ENCODE measurements at regions not wholly inside any gene's neighbourhood (a gene's known extent, or its start where the extent isn't known, plus 50 kb on each side); places are given as distances from the start of the nearest gene placed in this dataset.

DNA sequence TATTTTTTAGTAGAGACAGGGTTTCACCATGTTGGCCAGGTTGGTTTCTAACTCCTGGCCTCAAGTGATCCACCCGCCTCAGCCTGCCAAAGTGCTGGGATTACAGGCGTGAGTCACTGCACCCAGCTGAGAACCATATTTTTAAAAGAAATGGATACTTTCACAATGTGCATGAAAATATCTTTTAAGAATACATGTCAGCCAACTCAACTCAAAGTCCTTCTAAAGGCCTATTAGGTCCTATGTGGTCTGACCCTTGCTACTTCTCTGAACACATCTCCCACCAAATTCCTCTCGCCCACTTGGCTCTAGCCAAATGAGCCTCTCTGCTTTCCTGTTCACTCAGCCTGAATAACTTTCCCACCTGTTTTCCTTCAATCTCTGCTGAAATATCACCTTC is 119.6 kb downstream of the MTX2 start:
- no peak for DNase-seq (ENCODE audit: low spot score)
- H3K27me3 Mint-ChIP-seq (ENCODE audit: low read depth): peaks cover 6% of the 10 kb centered on the region
- no peaks in the 10 kb centered on the region for H3K36me3 Mint-ChIP-seq (ENCODE audit: low read depth)
- intact Hi-C loops (cut with micrococcal nuclease): no loop called here
- H3K4me1 Mint-ChIP-seq (ENCODE audit: low read depth): no peaks in the 10 kb centered on the region
- H3K4me3 Mint-ChIP-seq (ENCODE audit: low read depth): no peak overlapping the region
- H3K27ac Mint-ChIP-seq: no peak overlapping the region
- H3K9me3 Mint-ChIP-seq: no peaks in the 10 kb centered on the region

DNA sequence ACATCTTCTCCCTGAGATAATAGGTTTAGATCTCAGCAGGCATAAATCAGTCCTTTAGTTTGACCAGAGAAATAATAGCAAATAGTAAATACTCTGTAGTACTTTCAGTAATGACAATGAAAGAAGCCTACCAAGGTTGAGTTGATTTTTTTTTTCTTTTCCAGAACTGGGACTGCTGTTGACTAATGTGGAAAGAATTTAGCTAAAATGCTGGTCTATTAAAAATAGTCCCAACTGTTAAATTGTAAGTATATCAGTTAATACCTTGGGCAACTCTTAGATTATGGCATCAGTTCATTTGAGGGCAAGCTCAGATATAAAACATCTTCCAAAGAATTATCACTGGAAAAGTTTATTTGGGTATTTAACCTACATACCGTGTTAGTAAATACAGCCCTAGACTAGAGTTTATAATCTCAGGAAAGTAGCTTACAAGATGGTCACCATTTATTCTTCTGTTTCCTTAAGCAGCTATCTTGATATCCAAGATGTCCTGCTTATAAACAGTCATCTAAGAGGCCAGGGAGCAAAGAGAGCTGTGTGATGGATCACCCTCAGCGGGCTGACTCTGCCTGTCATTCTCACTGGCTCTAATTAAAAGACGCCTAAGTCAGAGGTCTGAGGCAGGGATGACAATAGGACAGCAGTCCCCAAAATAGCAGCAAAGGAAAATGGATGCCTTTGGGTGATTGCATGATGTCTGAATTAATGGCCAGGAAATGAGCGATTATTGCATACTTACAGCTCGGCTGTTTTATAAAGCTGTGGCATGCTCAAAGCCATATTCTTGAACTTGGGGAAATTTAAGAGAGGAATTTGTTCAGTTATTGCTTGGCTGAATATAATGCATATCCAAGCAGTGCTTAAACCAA is 121.3 kb downstream of the MTX2 start:
- no peaks in the 10 kb centered on the region for H3K36me3 Mint-ChIP-seq (ENCODE audit: low read depth)
- intact Hi-C loops (cut with micrococcal nuclease): no loop called here
- H3K4me3 Mint-ChIP-seq (ENCODE audit: low read depth): no peak overlapping the region
- DNase-seq (ENCODE audit: low spot score): no peak
- H3K27me3 Mint-ChIP-seq (ENCODE audit: low read depth): peaks cover 4% of the 10 kb centered on the region
- no peaks in the 10 kb centered on the region for H3K9me3 Mint-ChIP-seq
- no peaks in the 10 kb centered on the region for H3K4me1 Mint-ChIP-seq (ENCODE audit: low read depth)
- no peak overlapping the region for H3K27ac Mint-ChIP-seq

DNA sequence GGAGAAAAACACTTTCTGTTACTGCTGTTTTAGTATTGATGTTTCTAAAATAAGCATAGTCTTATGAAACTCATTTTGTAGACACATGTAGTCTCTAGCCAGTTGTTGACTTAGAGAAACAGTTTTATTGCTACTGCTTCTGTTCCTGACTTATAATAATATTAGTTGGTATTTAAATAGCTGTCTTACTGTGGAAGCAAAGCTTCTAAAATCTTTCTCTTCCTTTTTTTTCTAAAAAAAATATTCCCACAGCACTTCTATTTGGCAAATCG is 121.8 kb downstream of the MTX2 start:
- H3K36me3 Mint-ChIP-seq (ENCODE audit: low read depth): no peaks in the 10 kb centered on the region
- H3K4me3 Mint-ChIP-seq (ENCODE audit: low read depth): no peak overlapping the region
- DNase-seq (ENCODE audit: low spot score): no peak
- H3K4me1 Mint-ChIP-seq (ENCODE audit: low read depth): no peaks in the 10 kb centered on the region
- intact Hi-C loops (cut with micrococcal nuclease): no loop called here
- peaks cover 4% of the 10 kb centered on the region for H3K27me3 Mint-ChIP-seq (ENCODE audit: low read depth)
- no peak overlapping the region for H3K27ac Mint-ChIP-seq
- H3K9me3 Mint-ChIP-seq: no peaks in the 10 kb centered on the region

DNA sequence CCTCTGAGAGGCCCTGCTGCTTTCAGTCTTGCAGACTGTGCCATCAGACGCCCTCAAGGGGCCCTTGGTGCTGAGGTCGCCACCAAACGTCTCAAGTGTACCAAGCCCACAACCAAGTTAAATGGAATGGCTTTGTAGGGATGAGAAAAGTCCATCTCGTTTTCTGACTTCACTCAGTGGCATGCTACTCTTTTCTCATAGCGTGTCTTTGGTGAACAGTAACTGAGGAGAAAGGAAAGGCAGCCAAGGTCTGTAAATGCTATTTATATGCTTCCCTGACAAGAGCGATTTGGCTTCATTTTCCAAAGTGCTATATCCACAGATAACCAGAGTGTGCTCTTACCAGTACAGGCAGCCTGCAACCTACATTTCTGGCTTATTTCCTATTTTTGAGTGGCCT is 123.0 kb downstream of the MTX2 start:
- Mint-ChIP-seq H3K4me1 (ENCODE audit: low read depth) (no peaks in the 10 kb centered on the region), H3K27me3 (ENCODE audit: low read depth) (peaks cover 4% of the 10 kb centered on the region), H3K4me3 (ENCODE audit: low read depth) (no peak overlapping the region), H3K27ac (no peak overlapping the region), H3K36me3 (ENCODE audit: low read depth) (no peaks in the 10 kb centered on the region), H3K9me3 (no peaks in the 10 kb centered on the region)
- intact Hi-C loops (cut with micrococcal nuclease): no loop called here
- no peak for DNase-seq (ENCODE audit: low spot score)

DNA sequence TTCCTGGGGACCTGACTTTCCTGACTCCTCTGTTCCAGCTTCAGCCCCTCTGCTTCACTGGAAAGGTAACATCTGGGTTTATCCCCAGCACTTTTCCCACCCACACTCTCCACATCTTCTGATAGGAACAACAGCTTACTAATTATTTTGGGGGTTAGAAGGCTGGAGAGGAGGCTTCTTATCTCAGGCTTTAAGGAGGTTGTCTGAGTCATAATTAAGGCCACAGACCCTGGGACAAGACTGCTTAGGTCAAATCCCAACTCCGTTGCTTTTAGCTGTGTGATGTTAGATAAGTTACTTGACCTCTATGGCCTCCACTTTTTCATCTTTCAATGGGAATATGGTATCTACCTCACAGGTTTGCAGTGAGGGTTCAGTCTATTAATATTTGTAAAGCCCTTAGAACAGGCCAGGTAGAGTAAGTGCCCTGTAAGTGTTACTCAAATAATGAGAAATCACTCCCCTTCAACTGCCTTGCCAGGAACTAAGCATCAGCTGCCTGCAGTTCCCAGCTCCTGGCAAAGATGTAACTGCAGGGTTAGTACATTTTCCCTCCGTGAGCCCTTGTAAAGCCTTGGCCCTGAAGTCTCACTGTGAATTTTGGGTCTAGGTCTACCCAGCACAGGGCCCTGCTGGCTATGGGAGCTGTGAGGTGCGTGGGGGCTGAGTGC is 123.6 kb downstream of the MTX2 start:
- Mint-ChIP-seq H3K4me1 (ENCODE audit: low read depth) (no peaks in the 10 kb centered on the region), H3K27ac (no peak overlapping the region), H3K9me3 (no peaks in the 10 kb centered on the region), H3K4me3 (ENCODE audit: low read depth) (no peak overlapping the region), H3K27me3 (ENCODE audit: low read depth) (peaks cover 4% of the 10 kb centered on the region), H3K36me3 (ENCODE audit: low read depth) (no peaks in the 10 kb centered on the region)
- no peak for DNase-seq (ENCODE audit: low spot score)
- intact Hi-C loops (cut with micrococcal nuclease): no loop called here

DNA sequence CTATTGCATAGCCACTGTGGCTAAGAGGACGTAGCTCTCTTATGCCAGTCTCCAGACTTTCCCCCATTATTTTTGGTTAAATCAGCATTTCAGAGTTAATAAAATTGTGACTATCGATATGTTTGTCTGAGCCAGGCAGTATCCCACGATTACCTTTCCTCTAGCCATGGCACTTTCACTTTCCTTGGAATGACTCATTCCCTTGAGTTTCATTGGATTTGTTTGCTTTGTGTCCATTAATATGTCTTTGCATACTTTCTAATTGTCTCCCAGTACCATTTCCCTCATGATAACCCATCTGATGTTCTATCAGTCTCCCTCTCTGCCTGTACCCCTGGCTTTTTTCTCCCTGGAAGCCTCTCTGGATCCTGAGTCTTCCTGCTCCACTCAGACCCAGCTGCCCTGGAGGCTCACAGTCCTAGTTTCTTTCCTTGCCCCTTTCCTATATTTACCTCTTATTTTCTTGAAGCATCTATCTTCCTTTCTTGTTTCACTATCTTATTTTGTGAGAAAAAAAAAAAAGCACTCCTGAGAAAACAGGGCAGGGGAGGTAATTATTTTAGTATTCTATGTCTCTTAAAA is 126.1 kb downstream of the MTX2 start:
- intact Hi-C loops (cut with micrococcal nuclease): no loop called here
- Mint-ChIP-seq H3K27ac (no peak overlapping the region), H3K9me3 (no peaks in the 10 kb centered on the region), H3K4me3 (ENCODE audit: low read depth) (no peak overlapping the region), H3K27me3 (ENCODE audit: low read depth) (peaks cover 5% of the 10 kb centered on the region), H3K4me1 (ENCODE audit: low read depth) (no peaks in the 10 kb centered on the region), H3K36me3 (ENCODE audit: low read depth) (no peaks in the 10 kb centered on the region)
- DNase-seq (ENCODE audit: low spot score): no peak

DNA sequence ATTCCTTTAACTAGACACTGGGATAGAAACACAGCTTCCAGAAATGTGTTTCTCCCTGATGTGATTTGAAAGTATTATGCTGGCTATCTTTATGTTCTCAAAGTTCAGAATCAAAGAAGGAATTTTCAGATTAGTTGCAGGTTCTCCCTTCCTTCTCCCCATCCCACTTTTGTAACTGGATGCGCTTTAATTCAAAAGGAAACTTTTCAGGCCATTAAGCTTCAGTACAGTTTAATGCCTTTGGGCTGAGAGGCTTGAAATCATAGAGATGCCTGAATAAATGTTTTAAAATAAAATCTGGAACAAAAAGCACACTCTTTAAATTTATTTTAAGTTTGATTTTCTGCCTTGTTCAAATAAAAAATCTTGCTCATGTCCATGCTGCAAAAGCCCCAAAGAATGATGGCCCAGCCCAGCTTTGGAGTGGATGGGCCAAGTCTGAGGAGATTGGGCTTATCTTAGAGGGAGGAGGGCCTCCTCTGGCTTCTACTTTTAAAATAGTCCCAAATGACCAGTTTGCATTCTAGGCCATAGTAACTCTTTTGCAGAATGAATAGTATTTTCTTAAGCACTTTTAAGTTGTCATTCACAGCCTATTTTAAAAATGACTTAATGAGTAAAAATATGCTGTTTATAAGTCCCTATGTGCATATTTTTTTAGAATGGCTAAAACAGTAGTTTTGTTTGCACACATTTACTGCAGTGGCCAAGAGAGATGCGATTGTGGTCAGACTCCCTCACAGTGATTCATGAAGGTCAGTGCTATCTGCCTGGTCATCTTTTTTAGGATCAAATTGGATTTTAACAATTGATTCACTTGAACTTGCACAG is 129.2 kb downstream of the MTX2 start:
- intact Hi-C loops (cut with micrococcal nuclease): no loop called here
- H3K36me3 Mint-ChIP-seq (ENCODE audit: low read depth): no peaks in the 10 kb centered on the region
- no peak for DNase-seq (ENCODE audit: low spot score)

DNA sequence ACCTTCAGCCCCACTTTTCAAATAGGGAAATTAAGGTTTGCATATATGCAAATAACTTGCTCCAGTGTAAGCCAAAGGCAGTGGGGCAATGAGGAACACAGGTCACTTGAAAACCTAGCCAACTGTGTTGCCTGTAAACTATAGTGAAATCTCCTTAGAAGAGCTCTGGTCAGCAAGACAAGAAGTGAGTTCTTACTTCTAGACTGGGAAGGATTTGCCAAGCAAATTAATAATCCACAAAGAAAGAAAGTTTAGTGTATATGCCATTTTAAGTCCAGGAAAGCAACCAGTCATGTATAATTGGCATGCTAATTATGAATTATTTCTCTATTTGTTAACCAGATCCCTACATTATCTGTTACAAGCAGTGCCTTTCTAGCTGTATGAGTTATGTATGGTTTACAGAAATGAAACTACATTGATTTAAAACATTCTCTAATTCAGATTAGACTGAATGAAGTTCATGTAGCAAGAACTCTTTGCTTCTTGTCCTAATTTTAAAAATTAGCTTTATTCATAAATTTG is 129.9 kb downstream of the MTX2 start:
- Mint-ChIP-seq H3K27me3 (ENCODE audit: low read depth) (peaks cover 20% of the 10 kb centered on the region), H3K4me1 (ENCODE audit: low read depth) (no peaks in the 10 kb centered on the region), H3K4me3 (ENCODE audit: low read depth) (no peak overlapping the region), H3K36me3 (ENCODE audit: low read depth) (no peaks in the 10 kb centered on the region), H3K27ac (no peak overlapping the region), H3K9me3 (no peaks in the 10 kb centered on the region)
- DNase-seq (ENCODE audit: low spot score): no peak
- intact Hi-C loops (cut with micrococcal nuclease): no loop called here

More for the DNA sequence above, 129.2 kb downstream of the MTX2 start:
- Mint-ChIP-seq H3K27me3 (ENCODE audit: low read depth) (peaks cover 20% of the 10 kb centered on the region), H3K4me1 (ENCODE audit: low read depth) (no peaks in the 10 kb centered on the region), H3K4me3 (ENCODE audit: low read depth) (no peak overlapping the region), H3K27ac (no peak overlapping the region), H3K9me3 (no peaks in the 10 kb centered on the region)

DNA sequence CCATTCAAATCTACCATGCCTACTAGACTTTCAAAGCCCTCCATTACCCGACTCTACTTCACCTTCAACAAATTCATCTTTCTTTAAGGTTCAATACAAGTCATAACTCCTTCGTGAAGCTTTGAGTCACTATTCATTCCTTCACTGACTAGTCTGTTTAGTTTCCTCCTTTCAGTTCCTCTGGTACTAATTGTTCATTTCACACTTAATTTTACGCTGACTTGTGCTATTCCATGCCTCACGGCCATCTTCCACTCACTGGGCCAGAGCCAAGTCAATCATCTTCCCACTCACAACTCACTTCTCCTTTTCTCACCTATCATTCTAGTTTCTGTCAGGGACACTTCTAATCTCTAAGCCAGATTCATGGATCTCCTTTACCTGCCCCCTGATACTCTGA is 136.2 kb downstream of the MTX2 start:
- Mint-ChIP-seq H3K27me3 (ENCODE audit: low read depth) (peaks cover 32% of the 10 kb centered on the region), H3K9me3 (no peaks in the 10 kb centered on the region), H3K4me1 (ENCODE audit: low read depth) (no peaks in the 10 kb centered on the region), H3K36me3 (ENCODE audit: low read depth) (no peaks in the 10 kb centered on the region), H3K4me3 (ENCODE audit: low read depth) (no peak overlapping the region), H3K27ac (no peak overlapping the region)
- no peak for DNase-seq (ENCODE audit: low spot score)
- intact Hi-C loops (cut with micrococcal nuclease): no loop called here

DNA sequence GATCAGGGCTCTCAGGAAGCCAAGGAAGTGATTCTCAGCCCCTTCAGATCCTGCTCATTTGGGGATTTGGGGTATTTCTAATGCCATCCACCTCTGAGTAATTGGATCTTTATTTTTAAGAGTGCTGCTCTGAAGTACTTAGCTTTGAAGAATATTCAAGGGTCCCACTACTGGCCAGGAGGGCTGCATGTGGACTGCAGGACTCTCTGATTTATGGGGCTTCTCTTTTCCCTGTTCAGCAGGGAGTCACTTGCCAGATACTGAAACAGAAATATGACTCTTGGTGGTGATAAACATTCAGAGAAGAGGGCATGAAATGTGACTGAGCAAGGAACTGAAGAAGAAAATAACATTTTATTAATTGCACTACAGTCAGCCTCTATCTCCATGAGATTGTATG is 138.5 kb downstream of the MTX2 start:
- intact Hi-C loops (cut with micrococcal nuclease): no loop called here
- Mint-ChIP-seq H3K9me3 (no peaks in the 10 kb centered on the region), H3K27me3 (ENCODE audit: low read depth) (peaks cover 25% of the 10 kb centered on the region), H3K27ac (no peak overlapping the region), H3K36me3 (ENCODE audit: low read depth) (no peaks in the 10 kb centered on the region), H3K4me3 (ENCODE audit: low read depth) (no peak overlapping the region), H3K4me1 (ENCODE audit: low read depth) (no peaks in the 10 kb centered on the region)
- DNase-seq (ENCODE audit: low spot score): no peak

DNA sequence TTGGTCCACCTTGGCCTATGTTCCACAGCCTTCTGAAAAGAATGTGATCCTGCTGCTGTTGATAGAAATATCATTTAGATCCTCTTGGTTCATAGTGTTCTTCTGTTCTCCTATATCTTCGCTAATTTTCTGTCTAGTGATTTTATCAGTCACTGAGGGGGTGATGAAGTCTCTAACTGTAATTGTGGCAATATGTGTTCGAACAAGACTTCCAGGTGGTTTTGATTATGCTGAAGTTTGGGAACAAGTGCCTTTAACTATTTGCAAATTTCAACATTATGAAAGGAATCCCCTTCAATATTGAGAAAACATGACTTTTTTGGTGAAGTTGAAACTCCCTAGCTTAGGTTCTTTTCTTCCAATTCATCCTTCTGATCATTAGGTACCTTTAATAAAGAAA is 140.4 kb downstream of the MTX2 start:
- Mint-ChIP-seq H3K27ac (no peak overlapping the region), H3K4me3 (ENCODE audit: low read depth) (no peak overlapping the region), H3K27me3 (ENCODE audit: low read depth) (peaks cover 25% of the 10 kb centered on the region), H3K4me1 (ENCODE audit: low read depth) (no peaks in the 10 kb centered on the region), H3K9me3 (no peaks in the 10 kb centered on the region), H3K36me3 (ENCODE audit: low read depth) (no peaks in the 10 kb centered on the region)
- no peak for DNase-seq (ENCODE audit: low spot score)
- intact Hi-C loops (cut with micrococcal nuclease): no loop called here

DNA sequence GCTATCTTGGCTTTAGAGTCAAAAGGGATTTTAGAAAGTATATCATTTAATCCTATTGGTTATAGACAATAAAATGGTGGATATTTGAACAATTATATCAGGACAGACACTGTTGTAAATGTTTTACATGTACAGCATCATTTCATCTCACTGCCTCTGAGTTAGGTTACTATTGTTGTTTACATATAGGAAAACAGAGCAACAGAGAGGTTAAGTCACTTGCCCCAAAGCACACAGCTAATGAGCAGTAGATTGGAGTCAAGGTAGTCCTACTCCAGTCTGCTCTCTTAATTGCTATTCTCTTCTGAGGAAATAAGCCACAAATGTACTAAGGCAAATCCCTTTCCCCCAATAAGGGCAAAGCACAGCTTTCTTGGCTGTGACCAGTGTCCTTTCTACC is 142.9 kb downstream of the MTX2 start:
- intact Hi-C loops (cut with micrococcal nuclease): no loop called here
- H3K4me3 Mint-ChIP-seq (ENCODE audit: low read depth): no peak overlapping the region
- H3K36me3 Mint-ChIP-seq (ENCODE audit: low read depth): no peaks in the 10 kb centered on the region
- H3K4me1 Mint-ChIP-seq (ENCODE audit: low read depth): no peaks in the 10 kb centered on the region
- no peak for DNase-seq (ENCODE audit: low spot score)
- no peak overlapping the region for H3K27ac Mint-ChIP-seq
- H3K9me3 Mint-ChIP-seq: no peaks in the 10 kb centered on the region
- H3K27me3 Mint-ChIP-seq (ENCODE audit: low read depth): peaks cover 26% of the 10 kb centered on the region
